ENCODE measurements at regions not wholly inside any gene's neighbourhood (a gene's known extent, or its start where the extent isn't known, plus 50 kb on each side); places are given as distances from the start of the nearest gene placed in this dataset.
"Not testable (repeated sequence)": the region's sequence is repeated elsewhere in the genome, so short reads cannot be mapped to it uniquely, and the experiment has no call there.

- TF ChIP-seq CTCF (IDR thresholded peaks at IDR 0.05; ENCODE audit: low read depth, low read length, missing control alignments), result no peak
- DNase-seq (ENCODE audit: low read depth), result no peak
- H3K4me3 ChIP-seq (ENCODE audit: low read depth, low read length), result no peak overlapping the region
Observed at GRCh38 chr13:56622840-56623239, 517.9 kb upstream of the PRR20A start.

GRCh38 chr13:56628886-56629285 lies 511.8 kb upstream of the PRR20A start:
- not testable (repeated sequence) for DNase-seq (ENCODE audit: low read depth)

GRCh38 chr13:56631060-56631459 lies 509.7 kb upstream of the PRR20A start:
- not testable (repeated sequence) for H3K4me3 ChIP-seq (ENCODE audit: low read depth, low read length); DNase-seq (ENCODE audit: low read depth)

More at GRCh38 chr13:56628886-56629285, 511.8 kb upstream of the PRR20A start:
- H3K4me3 ChIP-seq (ENCODE audit: low read depth, low read length), result not testable (repeated sequence)

- no peak for DNase-seq (ENCODE audit: low read depth)
- no peak overlapping the region for H3K4me3 ChIP-seq (ENCODE audit: low read depth, low read length)
- no peak for TF ChIP-seq CTCF (IDR thresholded peaks at IDR 0.05; ENCODE audit: low read depth, low read length, missing control alignments)
Observed at GRCh38 chr13:56653043-56653442, 487.7 kb upstream of the PRR20A start.

GRCh38 chr13:56659041-56659471 lies 481.7 kb upstream of the PRR20A start:
- no peak for DNase-seq (ENCODE audit: low read depth)
- H3K4me3 ChIP-seq (ENCODE audit: low read depth, low read length), result no peak overlapping the region
- no peak for TF ChIP-seq CTCF (IDR thresholded peaks at IDR 0.05; ENCODE audit: low read depth, low read length, missing control alignments)

GRCh38 chr13:56670563-56670962 lies 470.2 kb upstream of the PRR20A start:
- H3K4me3 ChIP-seq (ENCODE audit: low read depth, low read length), result no peak overlapping the region
- DNase-seq (ENCODE audit: low read depth), result no peak
- TF ChIP-seq CTCF (IDR thresholded peaks at IDR 0.05; ENCODE audit: low read depth, low read length, missing control alignments), result no peak

- no peak for TF ChIP-seq CTCF (IDR thresholded peaks at IDR 0.05; ENCODE audit: low read depth, low read length, missing control alignments)
- no peak overlapping the region for H3K4me3 ChIP-seq (ENCODE audit: low read depth, low read length)
- no peak for DNase-seq (ENCODE audit: low read depth)
Observed at GRCh38 chr13:56681404-56681803, 459.3 kb upstream of the PRR20A start.

GRCh38 chr13:56687131-56687530 lies 453.6 kb upstream of the PRR20A start:
- no peak for DNase-seq (ENCODE audit: low read depth)
- H3K4me3 ChIP-seq (ENCODE audit: low read depth, low read length), result no peak overlapping the region
- no peak for TF ChIP-seq CTCF (IDR thresholded peaks at IDR 0.05; ENCODE audit: low read depth, low read length, missing control alignments)
